Suppressor macrophage treated with lipopolysaccharide for 1 hour (primary cell): ENCODE measurements at regions not wholly inside any gene's neighbourhood (a gene's known extent, or its start where the extent isn't known, plus 50 kb on each side); places are given as distances from the start of the nearest gene placed in this dataset.
"Not testable (repeated sequence)": the region's sequence is repeated elsewhere in the genome, so short reads cannot be mapped to it uniquely, and the experiment has no call there.

Experiments
- DNase-seq, 3 donors: peaks; one replicate each; pipeline ENCODE4 v3.0.0-alpha.2; 2020 to 2022

- DNase-seq, result no peak
These were observed 90.5 kb upstream of the RANBP3L start for GRCh38 chr5:36392186-36392585.

- no peak for DNase-seq
These were observed 91.1 kb upstream of the RANBP3L start for GRCh38 chr5:36392818-36393217.

- no peak for DNase-seq
These were observed 92.1 kb upstream of the RANBP3L start for GRCh38 chr5:36393656-36394428.

GRCh38 chr5:36395260-36395659, 93.6 kb upstream of the RANBP3L start:
- no peak for DNase-seq

GRCh38 chr5:36395947-36396346, 94.2 kb upstream of the RANBP3L start:
- DNase-seq, result not testable (repeated sequence)

GRCh38 chr5:36396640-36397039, 94.9 kb upstream of the RANBP3L start:
- DNase-seq, result no peak

GRCh38 chr5:36397901-36398536, 96.3 kb upstream of the RANBP3L start:
- DNase-seq, result peak; percentile 28 to 55 (median 53)

GRCh38 chr5:36402512-36402906, 100.8 kb upstream of the RANBP3L start:
- DNase-seq, result no peak

GRCh38 chr5:36403632-36404311, 102.1 kb upstream of the RANBP3L start:
- peak; percentile 75 to 92 (median 80) for DNase-seq

- DNase-seq, result no peak
These were observed 104.3 kb upstream of the RANBP3L start for GRCh38 chr5:36406023-36406422.

- no peak for DNase-seq
These were observed 105.7 kb upstream of the RANBP3L start for GRCh38 chr5:36407396-36407795.

GRCh38 chr5:36409711-36410110, 108.0 kb upstream of the RANBP3L start:
- not testable (repeated sequence) for DNase-seq

GRCh38 chr5:36410672-36411071, 109.0 kb upstream of the RANBP3L start:
- not testable (repeated sequence) for DNase-seq

GRCh38 chr5:36414869-36415282, 113.2 kb upstream of the RANBP3L start:
- peak; percentile 70 to 87 (median 82) for DNase-seq

GRCh38 chr5:36416605-36417004, 114.9 kb upstream of the RANBP3L start:
- DNase-seq, result no peak

GRCh38 chr5:36417221-36417620, 115.5 kb upstream of the RANBP3L start:
- peak; percentile 52 to 71 (median 61) for DNase-seq

GRCh38 chr5:36417668-36418067, 116.0 kb upstream of the RANBP3L start:
- DNase-seq, result no peak

GRCh38 chr5:36418152-36418979, 116.7 kb upstream of the RANBP3L start:
- DNase-seq, result no peak

- no peak for DNase-seq
These were observed 119.6 kb upstream of the RANBP3L start for GRCh38 chr5:36421256-36421655.

GRCh38 chr5:36422952-36423351, 121.2 kb upstream of the RANBP3L start:
- peak; percentile 12 to 63 (median 35) for DNase-seq

- DNase-seq, result no peak
These were observed 122.0 kb upstream of the RANBP3L start for GRCh38 chr5:36423578-36424307.

GRCh38 chr5:36426070-36426469, 124.4 kb upstream of the RANBP3L start:
- not testable (repeated sequence) for DNase-seq
